ENCODE measurements at regions not wholly inside any gene's neighbourhood (a gene's known extent, or its start where the extent isn't known, plus 50 kb on each side); places are given as distances from the start of the nearest gene placed in this dataset.
"Not testable (repeated sequence)": the region's sequence is repeated elsewhere in the genome, so short reads cannot be mapped to it uniquely, and the experiment has no call there.

DNA sequence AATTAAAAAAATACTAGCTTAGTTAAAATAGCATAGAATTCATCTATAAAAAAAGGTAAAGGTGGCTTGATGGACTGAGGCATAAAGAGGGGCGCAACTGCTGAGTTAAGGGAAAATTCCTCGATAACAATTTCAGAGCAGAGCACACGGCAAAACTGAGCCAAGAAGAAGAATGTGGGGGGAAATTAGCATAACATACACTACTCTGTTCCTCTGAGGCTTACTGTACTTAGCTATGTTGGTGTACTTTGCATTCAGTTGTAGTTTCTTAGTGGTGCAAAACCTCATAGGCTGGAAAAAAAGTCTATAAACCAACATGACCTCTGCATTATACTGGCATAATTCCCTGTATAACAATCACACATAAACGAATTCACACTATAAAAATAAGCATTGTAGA lies 357.9 kb upstream of the LRRC3B start:
- no peaks in the 10 kb centered on the region for H3K36me3 ChIP-seq (ENCODE audit: control insufficient read depth, insufficient read depth, low read length)
- no peaks in the 10 kb centered on the region for H3K27me3 ChIP-seq (ENCODE audit: control insufficient read depth, insufficient read depth, low read length)
- H3K9me3 ChIP-seq (ENCODE audit: control insufficient read depth, insufficient read depth, low read depth, low read length): no peaks in the 10 kb centered on the region
- H3K4me3 ChIP-seq (ENCODE audit: low read depth, low read length): no peak overlapping the region
- no peak overlapping the region for H3K9ac ChIP-seq (ENCODE audit: low read length)
- no peak overlapping the region for H3K27ac ChIP-seq (ENCODE audit: low read depth, low read length)
- H3K4me1 ChIP-seq (ENCODE audit: control insufficient read depth, insufficient read depth, low read length): peaks cover 5% of the 10 kb centered on the region; the same call in 1 of the 2 replicates

GRCh38 chr3:26271848-26272247 lies 350.7 kb upstream of the LRRC3B start:
- H3K4me1 ChIP-seq (ENCODE audit: control insufficient read depth, insufficient read depth, low read length): peaks cover 7% of the 10 kb centered on the region; the same call in 1 of the 2 replicates
- no peak overlapping the region for H3K27ac ChIP-seq (ENCODE audit: low read depth, low read length)
- no peaks in the 10 kb centered on the region for H3K36me3 ChIP-seq (ENCODE audit: control insufficient read depth, insufficient read depth, low read length)
- H3K9ac ChIP-seq (ENCODE audit: low read length): no peak overlapping the region
- H3K27me3 ChIP-seq (ENCODE audit: control insufficient read depth, insufficient read depth, low read length): no peaks in the 10 kb centered on the region
- no peaks in the 10 kb centered on the region for H3K9me3 ChIP-seq (ENCODE audit: control insufficient read depth, insufficient read depth, low read depth, low read length)
- H3K4me3 ChIP-seq (ENCODE audit: low read depth, low read length): no peak overlapping the region

- Histone ChIP-seq H3K9me3 (ENCODE audit: control insufficient read depth, insufficient read depth, low read depth, low read length) (no peaks in the 10 kb centered on the region), H3K36me3 (ENCODE audit: control insufficient read depth, insufficient read depth, low read length) (no peaks in the 10 kb centered on the region), H3K27me3 (ENCODE audit: control insufficient read depth, insufficient read depth, low read length) (no peaks in the 10 kb centered on the region)
These were observed 349.4 kb upstream of the LRRC3B start for GRCh38 chr3:26273196-26273595.

GRCh38 chr3:26279091-26279490 lies 343.5 kb upstream of the LRRC3B start:
- Histone ChIP-seq H3K27me3 (ENCODE audit: control insufficient read depth, insufficient read depth, low read length) (no peaks in the 10 kb centered on the region), H3K4me1 (ENCODE audit: control insufficient read depth, insufficient read depth, low read length) (peaks cover 3% of the 10 kb centered on the region; the same call in 1 of the 2 replicates), H3K9me3 (ENCODE audit: control insufficient read depth, insufficient read depth, low read depth, low read length) (peaks cover 32% of the 10 kb centered on the region), H3K36me3 (ENCODE audit: control insufficient read depth, insufficient read depth, low read length) (no peaks in the 10 kb centered on the region), H3K27ac (ENCODE audit: low read depth, low read length) (no peak overlapping the region), H3K9ac (ENCODE audit: low read length) (no peak overlapping the region), H3K4me3 (ENCODE audit: low read depth, low read length) (no peak overlapping the region)

More at GRCh38 chr3:26273196-26273595, 349.4 kb upstream of the LRRC3B start:
- H3K4me1 ChIP-seq (ENCODE audit: control insufficient read depth, insufficient read depth, low read length): peaks cover 7% of the 10 kb centered on the region; the same call in 1 of the 2 replicates
- H3K27ac ChIP-seq (ENCODE audit: low read depth, low read length): no peak overlapping the region
- no peak overlapping the region for H3K9ac ChIP-seq (ENCODE audit: low read length)
- H3K4me3 ChIP-seq (ENCODE audit: low read depth, low read length): no peak overlapping the region

- no peaks in the 10 kb centered on the region for H3K36me3 ChIP-seq (ENCODE audit: control insufficient read depth, insufficient read depth, low read length)
- peaks cover 45% of the 10 kb centered on the region for H3K9me3 ChIP-seq (ENCODE audit: control insufficient read depth, insufficient read depth, low read depth, low read length)
- no peak overlapping the region for H3K4me3 ChIP-seq (ENCODE audit: low read depth, low read length)
- no peak overlapping the region for H3K27ac ChIP-seq (ENCODE audit: low read depth, low read length)
- H3K27me3 ChIP-seq (ENCODE audit: control insufficient read depth, insufficient read depth, low read length): no peaks in the 10 kb centered on the region
- H3K4me1 ChIP-seq (ENCODE audit: control insufficient read depth, insufficient read depth, low read length): no peaks in the 10 kb centered on the region
- H3K9ac ChIP-seq (ENCODE audit: low read length): no peak overlapping the region
These were observed 342.1 kb upstream of the LRRC3B start for GRCh38 chr3:26280517-26280916.

- Histone ChIP-seq H3K9ac (ENCODE audit: low read length) (no peak overlapping the region), H3K4me3 (ENCODE audit: low read depth, low read length) (no peak overlapping the region), H3K4me1 (ENCODE audit: control insufficient read depth, insufficient read depth, low read length) (no peaks in the 10 kb centered on the region)
These were observed 341.1 kb upstream of the LRRC3B start for GRCh38 chr3:26281284-26281985.

DNA sequence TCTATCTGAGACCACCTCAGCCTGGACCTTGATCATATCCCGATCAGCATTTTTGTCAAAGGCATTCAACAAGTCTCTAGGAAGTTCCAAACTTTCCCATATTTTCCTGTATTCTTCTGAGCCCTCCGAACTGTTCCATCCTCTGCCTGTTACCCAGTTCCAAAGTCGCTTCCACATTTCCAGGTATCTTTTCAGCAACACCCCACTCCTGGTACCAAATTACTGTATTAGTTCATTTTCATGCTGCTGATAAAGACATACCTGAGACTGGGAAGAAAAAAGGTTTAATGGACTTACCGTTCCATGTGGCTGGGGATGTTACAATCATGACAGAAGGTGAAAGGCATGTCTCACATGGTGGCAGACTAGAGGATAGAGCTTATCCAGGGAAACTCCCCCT lies 338.1 kb upstream of the LRRC3B start:
- H3K4me3 ChIP-seq (ENCODE audit: low read depth, low read length); H3K4me1 ChIP-seq (ENCODE audit: control insufficient read depth, insufficient read depth, low read length); H3K9ac ChIP-seq (ENCODE audit: low read length); H3K27me3 ChIP-seq (ENCODE audit: control insufficient read depth, insufficient read depth, low read length); H3K36me3 ChIP-seq (ENCODE audit: control insufficient read depth, insufficient read depth, low read length); H3K27ac ChIP-seq (ENCODE audit: low read depth, low read length): not testable (repeated sequence)
- H3K9me3 ChIP-seq (ENCODE audit: control insufficient read depth, insufficient read depth, low read depth, low read length): peaks cover 47% of the 10 kb centered on the region

More at GRCh38 chr3:26281284-26281985, 341.1 kb upstream of the LRRC3B start:
- no peaks in the 10 kb centered on the region for H3K27me3 ChIP-seq (ENCODE audit: control insufficient read depth, insufficient read depth, low read length)
- H3K36me3 ChIP-seq (ENCODE audit: control insufficient read depth, insufficient read depth, low read length): no peaks in the 10 kb centered on the region
- H3K9me3 ChIP-seq (ENCODE audit: control insufficient read depth, insufficient read depth, low read depth, low read length): peaks cover 45% of the 10 kb centered on the region
- no peak overlapping the region for H3K27ac ChIP-seq (ENCODE audit: low read depth, low read length)

- no peaks in the 10 kb centered on the region for H3K27me3 ChIP-seq (ENCODE audit: control insufficient read depth, insufficient read depth, low read length)
- H3K27ac ChIP-seq (ENCODE audit: low read depth, low read length): no peak overlapping the region
- no peaks in the 10 kb centered on the region for H3K4me1 ChIP-seq (ENCODE audit: control insufficient read depth, insufficient read depth, low read length)
- H3K4me3 ChIP-seq (ENCODE audit: low read depth, low read length): no peak overlapping the region
- H3K9ac ChIP-seq (ENCODE audit: low read length): no peak overlapping the region
- no peaks in the 10 kb centered on the region for H3K36me3 ChIP-seq (ENCODE audit: control insufficient read depth, insufficient read depth, low read length)
- H3K9me3 ChIP-seq (ENCODE audit: control insufficient read depth, insufficient read depth, low read depth, low read length): peaks cover 2% of the 10 kb centered on the region; the same call in 1 of the 2 replicates
These were observed 330.7 kb upstream of the LRRC3B start for GRCh38 chr3:26291840-26292239.

DNA sequence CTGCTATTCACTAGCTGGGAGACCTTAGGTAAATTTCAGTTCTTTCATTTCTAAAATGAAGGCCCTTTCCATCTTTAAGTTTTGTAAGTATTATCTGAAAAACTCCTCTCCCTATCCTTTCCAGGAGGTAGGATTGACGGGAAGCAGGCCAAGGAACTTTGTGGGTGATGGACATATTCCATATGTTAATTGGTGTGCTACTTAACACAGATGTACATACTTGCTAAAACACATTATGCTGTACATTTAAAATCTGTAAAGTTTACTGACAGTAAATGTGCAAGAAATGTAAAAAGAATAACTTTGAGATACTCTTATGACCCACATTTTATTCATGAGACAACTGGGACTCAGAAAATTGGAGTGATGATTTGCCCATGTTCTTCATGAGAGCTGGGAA lies 329.8 kb upstream of the LRRC3B start:
- H3K36me3 ChIP-seq (ENCODE audit: control insufficient read depth, insufficient read depth, low read length): no peaks in the 10 kb centered on the region
- no peak overlapping the region for H3K27ac ChIP-seq (ENCODE audit: low read depth, low read length)
- no peaks in the 10 kb centered on the region for H3K4me1 ChIP-seq (ENCODE audit: control insufficient read depth, insufficient read depth, low read length)
- H3K9me3 ChIP-seq (ENCODE audit: control insufficient read depth, insufficient read depth, low read depth, low read length): no peaks in the 10 kb centered on the region
- no peak overlapping the region for H3K9ac ChIP-seq (ENCODE audit: low read length)
- no peaks in the 10 kb centered on the region for H3K27me3 ChIP-seq (ENCODE audit: control insufficient read depth, insufficient read depth, low read length)
- H3K4me3 ChIP-seq (ENCODE audit: low read depth, low read length): no peak overlapping the region

DNA sequence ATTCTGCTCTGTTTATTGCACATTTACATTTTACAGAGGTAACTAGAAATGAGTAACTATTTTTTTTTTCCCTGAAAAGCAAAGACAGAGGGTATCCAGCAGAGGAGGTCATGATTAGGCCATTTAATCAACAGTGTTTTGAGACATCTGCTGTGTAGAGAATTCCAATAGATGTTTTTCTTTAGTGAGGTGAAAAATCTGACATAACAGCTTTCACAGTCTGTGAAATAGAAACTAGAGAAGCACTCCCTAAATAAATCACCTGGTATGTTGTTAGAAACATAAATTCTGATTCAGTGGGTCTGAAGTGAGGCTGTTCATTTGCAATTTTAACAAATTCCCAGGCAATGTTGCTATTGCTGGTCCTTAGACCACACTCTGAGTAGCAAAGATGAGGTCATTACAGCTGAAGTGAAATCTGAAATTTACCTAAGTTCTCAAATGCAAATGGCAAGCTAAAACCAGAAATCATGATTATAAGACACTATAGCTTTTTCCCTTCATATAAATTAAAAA lies 329.2 kb upstream of the LRRC3B start:
- Histone ChIP-seq H3K9ac (ENCODE audit: low read length) (no peak overlapping the region), H3K27me3 (ENCODE audit: control insufficient read depth, insufficient read depth, low read length) (no peaks in the 10 kb centered on the region), H3K27ac (ENCODE audit: low read depth, low read length) (no peak overlapping the region), H3K4me1 (ENCODE audit: control insufficient read depth, insufficient read depth, low read length) (no peaks in the 10 kb centered on the region), H3K36me3 (ENCODE audit: control insufficient read depth, insufficient read depth, low read length) (no peaks in the 10 kb centered on the region), H3K9me3 (ENCODE audit: control insufficient read depth, insufficient read depth, low read depth, low read length) (no peaks in the 10 kb centered on the region), H3K4me3 (ENCODE audit: low read depth, low read length) (no peak overlapping the region)

GRCh38 chr3:26307192-26307591 lies 315.4 kb upstream of the LRRC3B start:
- Histone ChIP-seq H3K4me1 (ENCODE audit: control insufficient read depth, insufficient read depth, low read length) (peaks cover 4% of the 10 kb centered on the region; the same call in 1 of the 2 replicates), H3K27ac (ENCODE audit: low read depth, low read length) (no peak overlapping the region), H3K9ac (ENCODE audit: low read length) (no peak overlapping the region), H3K4me3 (ENCODE audit: low read depth, low read length) (no peak overlapping the region), H3K27me3 (ENCODE audit: control insufficient read depth, insufficient read depth, low read length) (no peaks in the 10 kb centered on the region), H3K36me3 (ENCODE audit: control insufficient read depth, insufficient read depth, low read length) (no peaks in the 10 kb centered on the region), H3K9me3 (ENCODE audit: control insufficient read depth, insufficient read depth, low read depth, low read length) (peaks cover 19% of the 10 kb centered on the region)
